Smooth muscle cell (in vitro differentiated cells): ENCODE measurements at regions not wholly inside any gene's neighbourhood (a gene's known extent, or its start where the extent isn't known, plus 50 kb on each side); places are given as distances from the start of the nearest gene placed in this dataset.

Experiments used
- DNase-seq: peaks from one replicate; lab custom pipeline; 2025; ENCODE audit not compliant: unreplicated experiment; lab: John Stamatoyannopoulos, UW
- H2AFZ ChIP-seq: fragments of 200-600 bp; sonication (generic); 2 replicates; pipeline ENCODE4 v1.6.0; 2016; ENCODE audit warnings: antibody characterized with exemption, low read depth, mild to moderate bottlenecking
- H3F3A ChIP-seq: fragments of 200-600 bp; sonication (generic); 2 replicates; pipeline ENCODE4 v1.6.0; 2017; ENCODE audit warnings: antibody characterized with exemption, low read depth
- H3K27ac ChIP-seq: fragments of 200-600 bp; sonication (generic); 2 replicates; pipeline ENCODE4 v1.5.1; 2016; ENCODE audit warnings: low read depth, mild to moderate bottlenecking
- H3K27me3 ChIP-seq: fragments of 200-600 bp; sonication (generic); 2 replicates; pipeline ENCODE4 v1.6.1; 2016; ENCODE audit warnings: low read depth, mild to moderate bottlenecking
- H3K36me3 ChIP-seq: fragments of 200-600 bp; sonication (generic); 2 replicates; pipeline ENCODE4 v1.5.1; 2016; ENCODE audit warnings: low read depth
- H3K4me1 ChIP-seq: fragments of 200-600 bp; sonication (generic); 2 replicates; pipeline ENCODE4 v1.5.1; 2016; ENCODE audit warnings: low read depth
- H3K4me2 ChIP-seq: fragments of 200-600 bp; sonication (generic); 2 replicates; pipeline ENCODE4 v1.6.0; 2016; ENCODE audit warnings: mild to moderate bottlenecking
- H3K4me3 ChIP-seq: fragments of 200-600 bp; sonication (generic); 2 replicates; pipeline ENCODE4 v1.5.1; 2016; ENCODE audit warnings: mild to moderate bottlenecking
- H3K79me2 ChIP-seq: fragments of 200-600 bp; sonication (generic); 2 replicates; pipeline ENCODE4 v1.6.0; 2016; ENCODE audit warnings: low read depth, mild to moderate bottlenecking
- H3K9ac ChIP-seq: fragments of 200-600 bp; sonication (generic); 2 replicates; pipeline ENCODE4 v1.6.0; 2016; ENCODE audit warnings: low read depth
- H3K9me3 ChIP-seq: fragments of 200-600 bp; sonication (generic); replicated peaks from 2 replicates; pipeline ENCODE4 v1.5.1; 2016; ENCODE audit warnings: low read depth
- H4K20me1 ChIP-seq: fragments of 200-600 bp; sonication (generic); 2 replicates; pipeline ENCODE4 v1.6.0; 2016; ENCODE audit warnings: low read depth
- CTCF ChIP-seq: fragments of 200-600 bp; sonication (generic); IDR thresholded peaks from 2 replicates; pipeline ENCODE4 v1.5.1; 2017; ENCODE audit warnings: borderline replicate concordance, mild to moderate bottlenecking, antibody characterized with exemption; ENCODE audit not compliant: insufficient read depth, poor library complexity, severe bottlenecking
- WGBS: methylation state at CpG from one replicate; pipeline ENCODE4 v1.1.7; 2016; ENCODE audit warnings: low lambda C conversion rate; 5-methylcytosine and 5-hydroxymethylcytosine counted together

GRCh38 chr21:20016435-20017005, 981.7 kb upstream of the NCAM2 start:
- H3K27ac ChIP-seq: no peak overlapping the region
- WGBS: 66% methylated on average over 8 of the region's 8 CpGs
- H3K9me3 ChIP-seq: no peaks in the 10 kb centered on the region

GRCh38 chr21:20020026-20020425, 978.2 kb upstream of the NCAM2 start:
- TF ChIP-seq CTCF: no peak
- H3K9ac ChIP-seq: no peak overlapping the region
- H4K20me1 ChIP-seq: no peaks in the 10 kb centered on the region
- H3K27ac ChIP-seq: no peak overlapping the region
- no peak overlapping the region for H3K4me2 ChIP-seq
- no peaks in the 10 kb centered on the region for H3K79me2 ChIP-seq
- H3K36me3 ChIP-seq: no peaks in the 10 kb centered on the region
- H3K4me3 ChIP-seq: no peak overlapping the region
- 65% methylated on average over 6 of the region's 6 CpGs for WGBS
- no peaks in the 10 kb centered on the region for H3F3A ChIP-seq
- no peak overlapping the region for H2AFZ ChIP-seq
- no peaks in the 10 kb centered on the region for H3K27me3 ChIP-seq
- H3K4me1 ChIP-seq: no peaks in the 10 kb centered on the region
- DNase-seq: no peak
- H3K9me3 ChIP-seq: no peaks in the 10 kb centered on the region

More at GRCh38 chr21:20016435-20017005, 981.7 kb upstream of the NCAM2 start:
- no peaks in the 10 kb centered on the region for H3K4me1 ChIP-seq
- H3K9ac ChIP-seq: no peak overlapping the region
- no peaks in the 10 kb centered on the region for H3K79me2 ChIP-seq
- no peaks in the 10 kb centered on the region for H3K36me3 ChIP-seq
- H4K20me1 ChIP-seq: no peaks in the 10 kb centered on the region
- H3F3A ChIP-seq: no peaks in the 10 kb centered on the region
- TF ChIP-seq CTCF: no peak
- H3K4me2 ChIP-seq: no peak overlapping the region
- DNase-seq: no peak
- H3K27me3 ChIP-seq: no peaks in the 10 kb centered on the region
- H3K4me3 ChIP-seq: no peak overlapping the region
- H2AFZ ChIP-seq: no peak overlapping the region

DNA sequence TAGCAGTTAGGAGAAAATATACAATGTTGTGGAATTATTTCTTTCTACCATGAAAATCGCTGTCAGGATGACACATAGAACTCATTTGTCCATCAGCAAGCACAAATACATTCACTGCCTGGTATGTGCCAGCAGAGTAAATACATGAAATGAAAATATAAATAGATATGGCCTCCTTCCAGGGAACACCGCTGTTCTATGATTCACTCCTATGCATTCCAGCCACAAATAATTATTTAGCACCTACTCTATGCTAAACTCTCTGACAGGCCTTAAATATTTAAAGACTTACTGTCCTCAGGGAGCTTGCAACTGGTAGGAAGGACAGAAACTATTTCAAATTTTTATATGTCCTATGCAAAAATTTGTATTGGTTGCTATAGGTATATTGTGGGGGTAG, 975.0 kb upstream of the NCAM2 start:
- H3K36me3 ChIP-seq: no peaks in the 10 kb centered on the region
- no peaks in the 10 kb centered on the region for H3F3A ChIP-seq
- H3K4me1 ChIP-seq: no peaks in the 10 kb centered on the region
- no peaks in the 10 kb centered on the region for H4K20me1 ChIP-seq
- DNase-seq: no peak
- WGBS: 90% methylated on average over 2 of the region's 2 CpGs
- H3K27me3 ChIP-seq: no peaks in the 10 kb centered on the region
- no peaks in the 10 kb centered on the region for H3K9me3 ChIP-seq
- no peak overlapping the region for H3K4me2 ChIP-seq
- H3K27ac ChIP-seq: no peak overlapping the region
- no peaks in the 10 kb centered on the region for H3K79me2 ChIP-seq
- no peak overlapping the region for H3K4me3 ChIP-seq
- H3K9ac ChIP-seq: no peak overlapping the region
- H2AFZ ChIP-seq: no peak overlapping the region
- no peak for TF ChIP-seq CTCF

GRCh38 chr21:20024741-20025140, 973.5 kb upstream of the NCAM2 start:
- Histone ChIP-seq H3K4me2 (no peak overlapping the region), H3K79me2 (no peaks in the 10 kb centered on the region), H3K9ac (no peak overlapping the region), H3K4me1 (no peaks in the 10 kb centered on the region), H3F3A (no peaks in the 10 kb centered on the region), H3K9me3 (no peaks in the 10 kb centered on the region), H3K4me3 (no peak overlapping the region), H4K20me1 (no peaks in the 10 kb centered on the region), H3K27ac (no peak overlapping the region), H3K27me3 (no peaks in the 10 kb centered on the region), H3K36me3 (no peaks in the 10 kb centered on the region), H2AFZ (no peak overlapping the region)
- 91% methylated on average over 7 of the region's 7 CpGs for WGBS
- no peak for TF ChIP-seq CTCF
- DNase-seq: no peak
